Breast epithelium (tissue), 4 donors: ENCODE measurements at regions not wholly inside any gene's neighbourhood (a gene's known extent, or its start where the extent isn't known, plus 50 kb on each side); places are given as distances from the start of the nearest gene placed in this dataset.

Source experiments
- DNase-seq, 2 donors: peaks; one replicate each; pipeline ENCODE4 v3.0.0-alpha.2; 2019; ENCODE audit warnings: low spot score in 2 of 2
- H3K27ac ChIP-seq, 2 donors: fragments of 200-600 bp; sonication (generic) in 1 of 2; one replicate each; pipeline ENCODE4 v1.5.1; 2016 to 2019; ENCODE audit warnings: mild to moderate bottlenecking in 1 of 2
- H3K27me3 ChIP-seq, 2 donors: fragments of 200-600 bp; sonication (generic) in 1 of 2; one replicate each; pipeline versions ENCODE4 v1.5.1 to v1.6.0; 2017 to 2019; ENCODE audit warnings: control low read depth in 1 of 2, mild to moderate bottlenecking in 1 of 2
- H3K36me3 ChIP-seq: fragments of 200-600 bp; one replicate; pipeline ENCODE4 v1.5.1; 2019
- H3K4me1 ChIP-seq, 2 donors: fragments of 200-600 bp; sonication (generic); one replicate each; pipeline ENCODE4 v1.5.1; 2016 to 2019; ENCODE audit warnings: control low read depth in 1 of 2
- H3K4me3 ChIP-seq, 3 donors: fragments of 200-600 bp; sonication (generic); 1 replicate in 2 of 3; 2 replicates in 1 of 3; pipeline ENCODE4 v1.5.1; 2016 to 2019; ENCODE audit warnings: mild to moderate bottlenecking in 3 of 3, moderate library complexity in 2 of 3
- H3K9me3 ChIP-seq, 2 donors: fragments of 200-600 bp; sonication (generic) in 1 of 2; one replicate each; pipeline ENCODE4 v1.5.1; 2016 to 2019; ENCODE audit warnings: control low read depth in 1 of 2
- POLR2A ChIP-seq: fragments of 450-650 bp; IDR thresholded peaks from one replicate; pipeline ENCODE4 v1.6.1; 2016; ENCODE audit warnings: antibody characterized with exemption, mild to moderate bottlenecking, moderate library complexity
- POLR2AphosphoS5 ChIP-seq, 3 donors: sonication (generic); formaldehyde crosslinking; IDR thresholded peaks; one replicate each; pipeline ENCODE4 v1.6.1; 2017; ENCODE audit warnings: antibody characterized with exemption in 3 of 3
- intact Hi-C: fragments of 100-400 bp; cut with DNase I; formaldehyde crosslinking; loops from one replicate; pipeline ENCODE4 v1.15.1; 2023; ENCODE audit warnings: low total_unique reads
- TF ChIP-seq, protein P1 (sequence below), 3 donors: fragments of 450-650 bp; IDR thresholded peaks; one replicate each; pipeline ENCODE4 v1.5.1; 2016 to 2017; ENCODE audit warnings: antibody characterized with exemption in 3 of 3, mild to moderate bottlenecking in 3 of 3, moderate library complexity in 3 of 3

DNA sequence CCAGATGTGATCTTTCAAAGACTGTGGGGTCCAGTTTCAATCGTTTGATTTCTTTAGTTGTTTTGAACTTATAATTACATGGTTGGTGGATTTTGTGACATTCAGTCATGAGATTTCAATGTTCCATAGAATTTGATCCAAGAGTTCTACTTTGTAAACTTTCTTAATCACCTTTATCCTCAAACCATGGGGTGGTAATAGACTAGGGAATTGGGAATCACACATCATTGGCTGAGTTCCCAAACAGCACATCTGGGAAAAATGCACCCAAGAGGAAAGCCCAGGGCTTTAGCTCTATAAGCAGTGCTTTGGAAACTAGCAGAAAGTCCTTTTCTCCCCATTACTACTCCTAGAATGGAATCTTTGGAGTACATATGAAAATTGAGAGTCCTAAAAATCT lies 177.6 kb downstream of the NNT start:
- Histone ChIP-seq H3K27me3 (no peaks in the 10 kb centered on the region), H3K4me1 (no peaks in the 10 kb centered on the region), H3K27ac (no peak overlapping the region), H3K4me3 (no peak overlapping the region), H3K9me3 (no peaks in the 10 kb centered on the region), H3K36me3 (no peaks in the 10 kb centered on the region)
- TF ChIP-seq POLR2AphosphoS5 (IDR thresholded peaks at IDR 0.05) = no peak
- TF ChIP-seq, protein P1, sequence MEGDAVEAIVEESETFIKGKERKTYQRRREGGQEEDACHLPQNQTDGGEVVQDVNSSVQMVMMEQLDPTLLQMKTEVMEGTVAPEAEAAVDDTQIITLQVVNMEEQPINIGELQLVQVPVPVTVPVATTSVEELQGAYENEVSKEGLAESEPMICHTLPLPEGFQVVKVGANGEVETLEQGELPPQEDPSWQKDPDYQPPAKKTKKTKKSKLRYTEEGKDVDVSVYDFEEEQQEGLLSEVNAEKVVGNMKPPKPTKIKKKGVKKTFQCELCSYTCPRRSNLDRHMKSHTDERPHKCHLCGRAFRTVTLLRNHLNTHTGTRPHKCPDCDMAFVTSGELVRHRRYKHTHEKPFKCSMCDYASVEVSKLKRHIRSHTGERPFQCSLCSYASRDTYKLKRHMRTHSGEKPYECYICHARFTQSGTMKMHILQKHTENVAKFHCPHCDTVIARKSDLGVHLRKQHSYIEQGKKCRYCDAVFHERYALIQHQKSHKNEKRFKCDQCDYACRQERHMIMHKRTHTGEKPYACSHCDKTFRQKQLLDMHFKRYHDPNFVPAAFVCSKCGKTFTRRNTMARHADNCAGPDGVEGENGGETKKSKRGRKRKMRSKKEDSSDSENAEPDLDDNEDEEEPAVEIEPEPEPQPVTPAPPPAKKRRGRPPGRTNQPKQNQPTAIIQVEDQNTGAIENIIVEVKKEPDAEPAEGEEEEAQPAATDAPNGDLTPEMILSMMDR (IDR thresholded peaks at IDR 0.05) = no peak
- no peak for TF ChIP-seq POLR2A
- intact Hi-C loops = no loop called here
- no peak for DNase-seq

DNA sequence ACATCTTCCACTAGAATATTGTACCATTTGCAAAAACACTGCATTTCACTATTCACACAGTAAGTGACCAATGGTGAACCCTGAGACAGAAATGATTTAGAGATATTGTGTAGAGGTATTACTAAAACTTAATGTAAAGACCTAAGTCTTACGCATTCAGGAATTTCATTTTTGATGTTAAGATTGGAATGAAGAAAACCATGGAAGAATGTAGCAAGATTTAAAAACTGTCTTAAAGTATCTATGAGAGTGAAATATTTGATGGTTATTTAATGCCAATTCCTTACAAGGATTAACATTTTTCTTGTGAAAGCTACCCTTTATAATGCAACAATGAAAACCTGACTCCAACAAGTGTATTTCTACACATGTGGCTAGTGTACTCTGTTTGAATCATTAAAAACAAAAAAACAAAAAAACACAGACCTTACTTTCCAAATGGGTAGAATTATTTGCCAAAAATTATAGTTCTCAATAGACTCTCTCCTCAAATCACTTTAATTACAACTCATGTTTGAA lies 172.0 kb downstream of the NNT start:
- intact Hi-C loops = no loop called here
- TF ChIP-seq, protein P1 (IDR thresholded peaks at IDR 0.05) = no peak
- TF ChIP-seq POLR2A (no peak), POLR2AphosphoS5 (IDR thresholded peaks at IDR 0.05) (no peak)
- Histone ChIP-seq H3K27me3 (no peaks in the 10 kb centered on the region), H3K9me3 (no peaks in the 10 kb centered on the region), H3K27ac (no peak overlapping the region), H3K36me3 (no peaks in the 10 kb centered on the region), H3K4me3 (no peak overlapping the region), H3K4me1 (no peaks in the 10 kb centered on the region)
- DNase-seq = no peak

GRCh38 chr5:43773478-43773844 lies 170.5 kb downstream of the NNT start:
- no peaks in the 10 kb centered on the region for H3K4me1 ChIP-seq
- no peak overlapping the region for H3K27ac ChIP-seq
- intact Hi-C loops = no loop called here
- no peak for TF ChIP-seq POLR2AphosphoS5 (IDR thresholded peaks at IDR 0.05)
- TF ChIP-seq POLR2A = no peak
- TF ChIP-seq, protein P1 (IDR thresholded peaks at IDR 0.05) = no peak
- no peaks in the 10 kb centered on the region for H3K9me3 ChIP-seq
- H3K36me3 ChIP-seq = no peaks in the 10 kb centered on the region
- H3K4me3 ChIP-seq = no peak overlapping the region
- no peak for DNase-seq
- no peaks in the 10 kb centered on the region for H3K27me3 ChIP-seq

DNA sequence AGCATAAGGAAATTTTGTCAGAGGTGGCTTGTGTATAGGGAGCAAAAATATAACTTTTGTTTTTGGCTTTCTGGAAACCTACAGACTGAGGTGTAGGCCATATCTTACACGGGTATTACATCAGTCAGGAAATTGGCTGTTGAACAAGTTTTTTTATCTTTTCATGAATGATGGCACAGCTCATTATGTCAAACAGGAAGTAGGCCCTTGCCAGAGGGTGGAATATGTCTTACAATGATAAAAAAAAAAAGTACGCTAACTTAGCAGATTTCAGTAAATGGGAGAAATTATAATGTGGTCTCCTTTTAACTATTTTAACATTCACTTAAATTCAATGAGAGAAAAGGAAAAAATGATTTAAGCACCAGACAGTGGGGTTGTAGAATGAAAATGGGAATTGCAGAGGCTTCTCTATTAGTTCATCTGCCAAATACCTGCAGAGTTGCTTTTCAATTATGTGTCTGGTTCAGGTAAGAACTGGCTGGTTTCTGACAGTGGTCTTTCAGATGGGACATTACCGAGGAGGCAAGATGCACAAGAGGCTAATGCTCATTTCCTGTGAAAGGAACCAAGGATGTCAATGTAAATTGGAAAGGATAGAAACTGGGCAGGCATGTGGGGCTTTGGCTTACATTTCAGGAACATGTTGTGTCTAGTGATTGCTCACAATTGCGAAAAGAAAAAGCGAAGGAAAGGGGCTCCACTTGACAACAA lies 169.9 kb downstream of the NNT start:
- no peak for DNase-seq
- TF ChIP-seq POLR2A (no peak), POLR2AphosphoS5 (IDR thresholded peaks at IDR 0.05) (no peak)
- TF ChIP-seq, protein P1 (IDR thresholded peaks at IDR 0.05) = no peak
- intact Hi-C loops = no loop called here

GRCh38 chr5:43772458-43772763 lies 169.4 kb downstream of the NNT start:
- Histone ChIP-seq H3K9me3 (no peaks in the 10 kb centered on the region), H3K36me3 (no peaks in the 10 kb centered on the region), H3K4me3 (no peak overlapping the region), H3K27ac (peak overlapping the region in 1 of 2 donors; percentile 33), H3K4me1 (no peaks in the 10 kb centered on the region), H3K27me3 (no peaks in the 10 kb centered on the region)
- no peak for DNase-seq
- intact Hi-C loops = no loop called here
- TF ChIP-seq, protein P1 (IDR thresholded peaks at IDR 0.05) = no peak
- TF ChIP-seq POLR2A = no peak
- no peak for TF ChIP-seq POLR2AphosphoS5 (IDR thresholded peaks at IDR 0.05)

More for the DNA sequence above, 169.9 kb downstream of the NNT start:
- Histone ChIP-seq H3K4me3 (no peak overlapping the region), H3K9me3 (no peaks in the 10 kb centered on the region), H3K4me1 (no peaks in the 10 kb centered on the region), H3K27ac (peak overlapping the region in 1 of 2 donors; percentile 33), H3K36me3 (no peaks in the 10 kb centered on the region), H3K27me3 (no peaks in the 10 kb centered on the region)
